ENCODE measurements at regions not wholly inside any gene's neighbourhood (a gene's known extent, or its start where the extent isn't known, plus 50 kb on each side); places are given as distances from the start of the nearest gene placed in this dataset.

- Mint-ChIP-seq H3K36me3 (no peaks in the 10 kb centered on the region), H3K9me3 (peaks cover 0 to 7% (median 0%) of the 10 kb centered on the region in 3 donors), H3K4me1 (no peaks in the 10 kb centered on the region), H3K27ac (no peak overlapping the region), H3K4me3 (no peak overlapping the region), H3K27me3 (peaks cover 3 to 22% of the 10 kb centered on the region in 2 donors)
- 79% methylated on average over 3 of the region's 3 CpGs for WGBS (ENCODE audit: insufficient coverage)
- H3K9me3 ChIP-seq: no peaks in the 10 kb centered on the region
- DNase-seq (no peak), ATAC-seq (replicated peaks in 1 of 4) (no peak)
- H3K27me3 ChIP-seq (replicated peaks in 1 of 2; ENCODE audit: control insufficient read depth in 2 of 2, extremely low read depth in 1 of 2, insufficient read depth in 2 of 2, low read length in 1 of 2): peaks cover 0 to 14% of the 10 kb centered on the region in 2 experiments
- no peak overlapping the region for H3K27ac ChIP-seq (ENCODE audit: low read length)
- ChIA-PET POLR2A (no interaction called here), CTCF (no interaction called here)
- no peak overlapping the region for H3K4me3 ChIP-seq (ENCODE audit: control insufficient read depth in 1 of 2, extremely low read depth in 1 of 2, low read length in 1 of 2)
- no peaks in the 10 kb centered on the region for H3K36me3 ChIP-seq (ENCODE audit: control insufficient read depth in 2 of 2, extremely low read depth in 1 of 2, insufficient read depth in 1 of 2, low read length in 1 of 2)
- no peaks in the 10 kb centered on the region for H3K4me1 ChIP-seq (ENCODE audit: control insufficient read depth in 1 of 2, extremely low read depth in 1 of 2, insufficient read depth in 2 of 2, low read length in 2 of 2)
Measured at GRCh38 chr22:47759909-47760308, 997.5 kb downstream of the TBC1D22A start.

GRCh38 chr22:47757741-47758140, 995.3 kb downstream of the TBC1D22A start:
- Mint-ChIP-seq H3K27ac (no peak overlapping the region), H3K4me1 (no peaks in the 10 kb centered on the region), H3K36me3 (no peaks in the 10 kb centered on the region), H3K27me3 (peaks cover 0 to 17% of the 10 kb centered on the region in 2 donors), H3K4me3 (no peak overlapping the region), H3K9me3 (peaks cover 0 to 4% (median 0%) of the 10 kb centered on the region in 3 donors)
- no CpG with 5 or more reads among the region's 3 CpGs for WGBS (ENCODE audit: insufficient coverage)
- ChIA-PET CTCF (no interaction called here), POLR2A (no interaction called here)
- H3K9me3 ChIP-seq: no peaks in the 10 kb centered on the region
- no peaks in the 10 kb centered on the region for H3K4me1 ChIP-seq (ENCODE audit: control insufficient read depth in 1 of 2, extremely low read depth in 1 of 2, insufficient read depth in 2 of 2, low read length in 2 of 2)
- peaks cover 0 to 14% of the 10 kb centered on the region in 2 experiments for H3K27me3 ChIP-seq (replicated peaks in 1 of 2; ENCODE audit: control insufficient read depth in 2 of 2, extremely low read depth in 1 of 2, insufficient read depth in 2 of 2, low read length in 1 of 2)
- H3K4me3 ChIP-seq (ENCODE audit: control insufficient read depth in 1 of 2, extremely low read depth in 1 of 2, low read length in 1 of 2): no peak overlapping the region
- H3K36me3 ChIP-seq (ENCODE audit: control insufficient read depth in 2 of 2, extremely low read depth in 1 of 2, insufficient read depth in 1 of 2, low read length in 1 of 2): no peaks in the 10 kb centered on the region
- ATAC-seq (replicated peaks in 1 of 4) (no peak), DNase-seq (no peak)
- no peak overlapping the region for H3K27ac ChIP-seq (ENCODE audit: low read length)

GRCh38 chr22:47750086-47750485, 987.6 kb downstream of the TBC1D22A start:
- no peaks in the 10 kb centered on the region for H3K36me3 ChIP-seq (ENCODE audit: control insufficient read depth in 2 of 2, extremely low read depth in 1 of 2, insufficient read depth in 1 of 2, low read length in 1 of 2)
- Mint-ChIP-seq H3K36me3 (no peaks in the 10 kb centered on the region), H3K27me3 (peaks cover 24 to 30% of the 10 kb centered on the region in 2 donors), H3K4me3 (no peak overlapping the region), H3K9me3 (no peaks in the 10 kb centered on the region), H3K4me1 (no peaks in the 10 kb centered on the region), H3K27ac (no peak overlapping the region)
- H3K4me1 ChIP-seq (ENCODE audit: control insufficient read depth in 1 of 2, extremely low read depth in 1 of 2, insufficient read depth in 2 of 2, low read length in 2 of 2): no peaks in the 10 kb centered on the region
- H3K9me3 ChIP-seq: no peaks in the 10 kb centered on the region
- no peak overlapping the region for H3K4me3 ChIP-seq (ENCODE audit: control insufficient read depth in 1 of 2, extremely low read depth in 1 of 2, low read length in 1 of 2)
- ATAC-seq (replicated peaks in 1 of 4) (no peak), DNase-seq (no peak)
- POLR2A ChIA-PET: no interaction called here
- peaks cover 0 to 11% of the 10 kb centered on the region in 2 experiments for H3K27me3 ChIP-seq (replicated peaks in 1 of 2; ENCODE audit: control insufficient read depth in 2 of 2, extremely low read depth in 1 of 2, insufficient read depth in 2 of 2, low read length in 1 of 2)
- CTCF ChIA-PET: no interaction called here
- no peak overlapping the region for H3K27ac ChIP-seq (ENCODE audit: low read length)
- 80% methylated on average over 1 of the region's 3 CpGs for WGBS (ENCODE audit: insufficient coverage)

- H3K4me1 Mint-ChIP-seq: no peaks in the 10 kb centered on the region
- Histone ChIP-seq H3K4me1 (ENCODE audit: control insufficient read depth in 1 of 2, extremely low read depth in 1 of 2, insufficient read depth in 2 of 2, low read length in 2 of 2) (no peaks in the 10 kb centered on the region), H3K27me3 (replicated peaks in 1 of 2; ENCODE audit: control insufficient read depth in 2 of 2, extremely low read depth in 1 of 2, insufficient read depth in 2 of 2, low read length in 1 of 2) (peaks cover 0 to 11% of the 10 kb centered on the region in 2 experiments), H3K9me3 (no peaks in the 10 kb centered on the region), H3K36me3 (ENCODE audit: control insufficient read depth in 2 of 2, extremely low read depth in 1 of 2, insufficient read depth in 1 of 2, low read length in 1 of 2) (no peaks in the 10 kb centered on the region), H3K27ac (ENCODE audit: low read length) (no peak overlapping the region), H3K4me3 (ENCODE audit: control insufficient read depth in 1 of 2, extremely low read depth in 1 of 2, low read length in 1 of 2) (no peak overlapping the region)
- H3K36me3 Mint-ChIP-seq: no peaks in the 10 kb centered on the region
- H3K27ac Mint-ChIP-seq: no peak overlapping the region
- H3K27me3 Mint-ChIP-seq: peaks cover 26 to 28% of the 10 kb centered on the region in 2 donors
- POLR2A ChIA-PET: no interaction called here
- no peaks in the 10 kb centered on the region for H3K9me3 Mint-ChIP-seq
- CTCF ChIA-PET: no interaction called here
- DNase-seq: no peak
- H3K4me3 Mint-ChIP-seq: no peak overlapping the region
- no peak for ATAC-seq (replicated peaks in 1 of 4)
- WGBS (ENCODE audit: insufficient coverage): 84% methylated on average over 9 of the region's 11 CpGs
Measured at GRCh38 chr22:47748957-47749356, 986.5 kb downstream of the TBC1D22A start.

- Mint-ChIP-seq H3K27me3 (peaks cover 25 to 26% of the 10 kb centered on the region in 2 donors), H3K9me3 (no peaks in the 10 kb centered on the region), H3K36me3 (no peaks in the 10 kb centered on the region), H3K4me3 (no peak overlapping the region), H3K4me1 (no peaks in the 10 kb centered on the region), H3K27ac (no peak overlapping the region)
- Histone ChIP-seq H3K27me3 (replicated peaks in 1 of 2; ENCODE audit: control insufficient read depth in 2 of 2, extremely low read depth in 1 of 2, insufficient read depth in 2 of 2, low read length in 1 of 2) (peaks cover 0 to 11% of the 10 kb centered on the region in 2 experiments), H3K36me3 (ENCODE audit: control insufficient read depth in 2 of 2, extremely low read depth in 1 of 2, insufficient read depth in 1 of 2, low read length in 1 of 2) (no peaks in the 10 kb centered on the region), H3K9me3 (no peaks in the 10 kb centered on the region), H3K27ac (ENCODE audit: low read length) (no peak overlapping the region), H3K4me1 (ENCODE audit: control insufficient read depth in 1 of 2, extremely low read depth in 1 of 2, insufficient read depth in 2 of 2, low read length in 2 of 2) (no peaks in the 10 kb centered on the region), H3K4me3 (ENCODE audit: control insufficient read depth in 1 of 2, extremely low read depth in 1 of 2, low read length in 1 of 2) (no peak overlapping the region)
- ChIA-PET CTCF (no interaction called here), POLR2A (no interaction called here)
- DNase-seq (no peak), ATAC-seq (replicated peaks in 1 of 4) (no peak)
- 45% methylated on average over 6 of the region's 6 CpGs for WGBS (ENCODE audit: insufficient coverage)
Measured at GRCh38 chr22:47748271-47748670, 985.8 kb downstream of the TBC1D22A start.

GRCh38 chr22:47740109-47740805, 977.8 kb downstream of the TBC1D22A start:
- no peaks in the 10 kb centered on the region for H3K9me3 ChIP-seq
- ChIA-PET CTCF (no interaction called here), POLR2A (no interaction called here)
- Mint-ChIP-seq H3K4me1 (no peaks in the 10 kb centered on the region), H3K27ac (no peak overlapping the region), H3K4me3 (no peak overlapping the region), H3K36me3 (no peaks in the 10 kb centered on the region), H3K9me3 (no peaks in the 10 kb centered on the region), H3K27me3 (peaks cover 0 to 15% of the 10 kb centered on the region in 2 donors)
- H3K36me3 ChIP-seq (ENCODE audit: control insufficient read depth in 2 of 2, extremely low read depth in 1 of 2, insufficient read depth in 1 of 2, low read length in 1 of 2): no peaks in the 10 kb centered on the region
- no peak for ATAC-seq (replicated peaks in 1 of 4)
- H3K27ac ChIP-seq (ENCODE audit: low read length): no peak overlapping the region
- no peaks in the 10 kb centered on the region for H3K4me1 ChIP-seq (ENCODE audit: control insufficient read depth in 1 of 2, extremely low read depth in 1 of 2, insufficient read depth in 2 of 2, low read length in 2 of 2)
- WGBS (ENCODE audit: insufficient coverage): 62% methylated on average over 6 of the region's 10 CpGs
- DNase-seq: no peak
- peaks cover 0 to 26% of the 10 kb centered on the region in 2 experiments for H3K27me3 ChIP-seq (replicated peaks in 1 of 2; ENCODE audit: control insufficient read depth in 2 of 2, extremely low read depth in 1 of 2, insufficient read depth in 2 of 2, low read length in 1 of 2)
- H3K4me3 ChIP-seq (ENCODE audit: control insufficient read depth in 1 of 2, extremely low read depth in 1 of 2, low read length in 1 of 2): no peak overlapping the region

Measured in T-cell (primary cell).